HCT116 (cell line): ENCODE measurements at regions not wholly inside any gene's neighbourhood (a gene's known extent, or its start where the extent isn't known, plus 50 kb on each side); places are given as distances from the start of the nearest gene placed in this dataset.

Experiments
- ATAC-seq: fragments of 200-7000 bp; cut with Tn5 transposase; 2 replicates; pipeline ENCODE4 v1.9.1; 2020; ENCODE audit warnings: mild to moderate bottlenecking, moderate library complexity
- BruUV-seq: library from RNA; stranded (reverse); fragments of 400-500 nt; replicated peaks from 2 replicates; lab custom pipeline; 2021; lab: Mats Ljungman, UMichigan
- CTCF ChIA-PET: fragments of 300-600 bp; sonication (Branson Sonifier 250); formaldehyde crosslinking; loops from one replicate; lab custom pipeline; 2021; ENCODE audit warnings: antibody characterized with exemption; lab: Charles Lee
- POLR2A ChIA-PET: fragments of 300-600, 350-600 bp; sonication (Branson Sonifier 250); formaldehyde crosslinking; loops from one replicate; lab custom pipeline; 2021; ENCODE audit warnings: antibody characterized with exemption; lab: Charles Lee
- RAD21 ChIA-PET, 2 experiments: fragments of 300-600 bp; sonication (Branson Sonifier 250); formaldehyde crosslinking; loops; one replicate each; lab custom pipeline; 2023; ENCODE audit warnings: low total read pairs in 2 of 2; ENCODE audit not compliant: uncharacterized antibody in 2 of 2, unreplicated experiment in 2 of 2, low non-redundant PET in 1 of 2; lab: Charles Lee
- DNase-seq: peaks from one replicate; pipeline ENCODE4 v3.0.0-alpha.2; 2010; ENCODE audit warnings: low read depth, low spot score
- H2AFZ ChIP-seq: fragments of 200-600 bp; shearing (Covaris generic), sonication (generic); 2 replicates; pipeline ENCODE4 v1.6.1; 2017; ENCODE audit warnings: low read depth, mixed run types, mixed read lengths, antibody characterized with exemption, low read length; ENCODE audit not compliant: poor library complexity, severe bottlenecking
- H3K27ac ChIP-seq: 2 replicates; pipeline ENCODE4 v1.5.1; 2012; ENCODE audit warnings: low read depth, low read length
- H3K27me3 ChIP-seq: fragments of 200-600 bp; sonication (generic); 2 replicates; pipeline ENCODE4 v1.6.1; 2016; ENCODE audit warnings: mixed run types, low read length, mixed read lengths; ENCODE audit not compliant: insufficient read depth
- H3K36me3 ChIP-seq, 2 experiments: fragments of 200-500 bp in 1 of 2; fragments of 200-600 bp in 1 of 2; sonication (Bioruptor generic) in 1 of 2; sonication (generic) in 1 of 2; 2 replicates each; pipeline versions ENCODE4 v1.5.1 to v1.6.1; 2014 to 2016; ENCODE audit warnings: low read length in 2 of 2, inconsistent platforms in 1 of 2, mixed read lengths in 1 of 2, mixed run types in 1 of 2; ENCODE audit not compliant: insufficient read depth in 2 of 2, control insufficient read depth in 1 of 2
- H3K4me1 ChIP-seq, 2 experiments: fragments of 200-600 bp in 1 of 2; sonication (generic) in 1 of 2; 2 replicates each; pipeline versions ENCODE4 v1.5.1 to v1.6.1; 2012 to 2017; ENCODE audit warnings: low read length in 2 of 2, inconsistent platforms in 1 of 2, mild to moderate bottlenecking in 1 of 2, mixed read lengths in 1 of 2, mixed run types in 1 of 2, moderate library complexity in 1 of 2; ENCODE audit not compliant: insufficient read depth in 2 of 2, control insufficient read depth in 1 of 2
- H3K4me2 ChIP-seq: fragments of 200-600 bp; sonication (generic); 2 replicates; pipeline ENCODE4 v1.6.1; 2017; ENCODE audit warnings: mixed run types, low read length, mixed read lengths
- H3K4me3 ChIP-seq, 2 experiments: fragments of 200-600 bp in 1 of 2; sonication (generic) in 1 of 2; replicated peaks in 1 of 2; 2 replicates each; pipeline ENCODE4 v1.5.1; 2011 to 2016; ENCODE audit warnings: low read length in 2 of 2, control low read depth in 1 of 2, low read depth in 1 of 2, mild to moderate bottlenecking in 1 of 2, mixed read lengths in 1 of 2, mixed run types in 1 of 2
- H3K79me2 ChIP-seq: fragments of 200-600 bp; sonication (generic); 2 replicates; pipeline ENCODE4 v1.6.1; 2017; ENCODE audit warnings: mild to moderate bottlenecking, mixed run types, low read length, moderate library complexity, mixed read lengths; ENCODE audit not compliant: insufficient read depth
- H3K9ac ChIP-seq: fragments of 200-600 bp; sonication (generic); 2 replicates; pipeline ENCODE4 v1.6.1; 2016; ENCODE audit warnings: low read length, mixed read lengths
- H3K9me2 ChIP-seq: fragments of 200-600 bp; sonication (generic), shearing (Covaris generic); 2 replicates; pipeline ENCODE4 v1.6.1; 2017; ENCODE audit warnings: mixed run types, mild to moderate bottlenecking, moderate library complexity; ENCODE audit not compliant: insufficient read depth
- H3K9me3 ChIP-seq, 2 experiments: fragments of 200-500 bp in 1 of 2; fragments of 200-600 bp in 1 of 2; sonication (Bioruptor generic) in 1 of 2; sonication (generic) in 1 of 2; 2 replicates each; pipeline ENCODE4 v1.6.1; 2014 to 2017; ENCODE audit warnings: low read length in 2 of 2, mixed read lengths in 2 of 2, inconsistent platforms in 1 of 2, low read depth in 1 of 2, mild to moderate bottlenecking in 1 of 2, mixed run types in 1 of 2, moderate library complexity in 1 of 2; ENCODE audit not compliant: control insufficient read depth in 1 of 2, insufficient read depth in 1 of 2
- H4K20me1 ChIP-seq: fragments of 200-600 bp; sonication (generic), shearing (Covaris generic); 2 replicates; pipeline ENCODE4 v1.6.1; 2017; ENCODE audit warnings: mixed run types, mild to moderate bottlenecking, moderate library complexity; ENCODE audit not compliant: insufficient read depth
- ATF3 ChIP-seq: IDR thresholded peaks from 2 replicates; pipeline ENCODE4 v1.6.1; 2012
- CBX3 ChIP-seq: IDR thresholded peaks from 2 replicates; pipeline ENCODE4 v1.6.1; 2012; ENCODE audit warnings: low read depth
- EGR1 ChIP-seq: IDR thresholded peaks from 2 replicates; pipeline ENCODE4 v1.6.1; 2012; ENCODE audit warnings: low read depth
- ELF1 ChIP-seq: IDR thresholded peaks from 2 replicates; pipeline ENCODE4 v1.6.1; 2012; ENCODE audit warnings: low read depth, borderline replicate concordance
- FOSL1 ChIP-seq: IDR thresholded peaks from 2 replicates; pipeline ENCODE4 v1.6.1; 2012; ENCODE audit warnings: low read depth
- POLR2A ChIP-seq: IDR thresholded peaks from 2 replicates; pipeline ENCODE4 v1.7.0; 2011; ENCODE audit warnings: borderline replicate concordance; ENCODE audit not compliant: insufficient read depth, insufficient read length; ENCODE audit errors: extremely low read depth
- POLR2AphosphoS5 ChIP-seq: IDR thresholded peaks from 2 replicates; pipeline ENCODE4 v1.6.1; 2011; ENCODE audit warnings: mild to moderate bottlenecking, low read depth, low read length, moderate library complexity
- REST ChIP-seq: IDR thresholded peaks from 2 replicates; pipeline ENCODE4 v1.6.1; 2012; ENCODE audit warnings: low read depth
- SRF ChIP-seq: IDR thresholded peaks from 2 replicates; pipeline ENCODE4 v1.6.1; 2012; ENCODE audit warnings: low read depth
- TCF7L2 ChIP-seq: IDR thresholded peaks from 2 replicates; pipeline ENCODE4 v1.7.0; 2011; ENCODE audit warnings: borderline replicate concordance, inconsistent platforms; ENCODE audit not compliant: insufficient read depth, insufficient read length; ENCODE audit errors: extremely low read depth
- ZNF274 ChIP-seq: fragments of 200-500 bp; sonication (Bioruptor generic); IDR thresholded peaks from 2 replicates; pipeline ENCODE4 v1.6.1; 2014; ENCODE audit warnings: mild to moderate bottlenecking, low read depth, low read length, inconsistent platforms
- intact Hi-C: fragments of 100-400 bp; cut with micrococcal nuclease; formaldehyde crosslinking; loops from 2 replicates; pipeline ENCODE4 v1.10.0; 2022
- TF ChIP-seq, protein P1 (sequence below): IDR thresholded peaks from 2 replicates; pipeline ENCODE4 v1.6.1; 2012

DNA sequence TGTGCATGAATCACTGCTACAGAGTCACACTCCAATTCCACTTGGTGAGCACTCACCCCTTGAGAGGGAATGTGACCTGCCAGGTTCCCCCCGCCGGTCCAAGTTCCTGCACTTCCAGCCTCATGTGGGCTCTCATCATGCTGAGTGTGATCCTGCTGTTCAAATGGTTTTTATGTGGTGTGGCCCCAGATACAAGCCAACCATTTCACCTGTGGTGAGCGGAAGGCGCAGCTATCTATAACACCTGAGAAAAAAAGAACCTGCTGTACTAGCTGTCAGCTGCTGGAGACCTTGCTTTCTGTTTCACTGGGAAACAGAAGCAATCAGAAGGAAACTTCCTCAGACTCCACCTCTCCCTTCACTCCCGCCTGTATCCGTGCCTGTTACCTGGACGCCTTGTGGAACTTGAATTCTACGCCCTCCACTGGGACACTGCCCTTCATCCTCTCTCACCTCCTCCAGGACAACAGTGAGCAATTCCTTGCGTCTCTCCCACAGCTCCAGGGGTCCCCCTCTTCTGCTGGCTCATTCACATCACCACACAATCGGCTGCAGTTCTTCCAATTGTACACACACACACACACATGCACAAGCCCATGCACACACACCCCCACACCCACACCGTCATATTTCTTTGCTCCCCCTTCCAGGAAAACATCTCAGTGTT, 64.4 kb upstream of the RPL11 start:
- Histone ChIP-seq H3K9ac (no peak overlapping the region), H3K27ac (no peak overlapping the region), H2AFZ (no peak overlapping the region), H3K27me3 (no peaks in the 10 kb centered on the region), H4K20me1 (no peaks in the 10 kb centered on the region), H3K4me1 (no peaks in the 10 kb centered on the region), H3K9me3 (no peaks in the 10 kb centered on the region), H3K9me2 (no peaks in the 10 kb centered on the region), H3K4me2 (no peak overlapping the region), H3K36me3 (no peaks in the 10 kb centered on the region), H3K4me3 (no peak overlapping the region), H3K79me2 (no peaks in the 10 kb centered on the region)
- CTCF ChIA-PET, result no interaction called here
- BruUV-seq, result no TSS peak
- TF ChIP-seq POLR2AphosphoS5, result no peak
- no peak for TF ChIP-seq SRF
- TF ChIP-seq ELF1, result no peak
- no peak for TF ChIP-seq EGR1
- no peak for TF ChIP-seq POLR2A
- TF ChIP-seq TCF7L2, result no peak
- no peak for TF ChIP-seq ATF3
- TF ChIP-seq REST, result no peak
- no peak for TF ChIP-seq FOSL1
- TF ChIP-seq, protein P1, sequence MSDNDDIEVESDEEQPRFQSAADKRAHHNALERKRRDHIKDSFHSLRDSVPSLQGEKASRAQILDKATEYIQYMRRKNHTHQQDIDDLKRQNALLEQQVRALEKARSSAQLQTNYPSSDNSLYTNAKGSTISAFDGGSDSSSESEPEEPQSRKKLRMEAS, result no peak
- TF ChIP-seq ZNF274, result no peak
- TF ChIP-seq CBX3, result no peak
- RAD21 ChIA-PET, result no interaction called here
- intact Hi-C loops, result no loop called here
- POLR2A ChIA-PET, result no interaction called here
- DNase-seq (no peak), ATAC-seq (no peak)
